HG03135 (cell line): ENCODE measurements at regions not wholly inside any gene's neighbourhood (a gene's known extent, or its start where the extent isn't known, plus 50 kb on each side); places are given as distances from the start of the nearest gene placed in this dataset.

ENCODE experiments used
- ATAC-seq: cut with Tn5 transposase; IDR thresholded peaks from one replicate; pipeline ENCODE4 v1.9.1; 2021; ENCODE audit warnings: mild to moderate bottlenecking, moderate library complexity; ENCODE audit not compliant: unreplicated experiment

DNA sequence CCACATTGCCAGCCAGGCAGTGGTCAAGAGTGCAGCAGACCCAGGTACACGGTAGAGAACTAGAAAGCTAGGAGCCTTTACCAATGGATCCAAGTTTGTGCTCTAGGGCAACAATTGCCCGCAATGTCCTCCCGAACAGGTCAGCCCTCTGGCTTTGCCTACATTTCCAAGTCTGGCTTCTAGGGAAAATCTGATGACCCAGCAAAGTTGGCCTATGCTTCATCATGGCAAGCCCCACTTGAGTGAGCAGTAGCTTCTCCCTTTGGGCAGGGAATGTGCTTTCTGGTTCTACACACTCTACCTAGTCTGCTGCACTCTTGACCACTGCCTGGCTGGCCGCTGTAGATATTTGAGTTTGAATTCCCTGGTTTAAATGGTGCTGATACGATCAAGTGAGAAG lies 361.6 kb upstream of the NR2F2 start:
- no peak for ATAC-seq

GRCh38 chr15:95970326-95970725 lies 360.2 kb upstream of the NR2F2 start:
- no peak for ATAC-seq

DNA sequence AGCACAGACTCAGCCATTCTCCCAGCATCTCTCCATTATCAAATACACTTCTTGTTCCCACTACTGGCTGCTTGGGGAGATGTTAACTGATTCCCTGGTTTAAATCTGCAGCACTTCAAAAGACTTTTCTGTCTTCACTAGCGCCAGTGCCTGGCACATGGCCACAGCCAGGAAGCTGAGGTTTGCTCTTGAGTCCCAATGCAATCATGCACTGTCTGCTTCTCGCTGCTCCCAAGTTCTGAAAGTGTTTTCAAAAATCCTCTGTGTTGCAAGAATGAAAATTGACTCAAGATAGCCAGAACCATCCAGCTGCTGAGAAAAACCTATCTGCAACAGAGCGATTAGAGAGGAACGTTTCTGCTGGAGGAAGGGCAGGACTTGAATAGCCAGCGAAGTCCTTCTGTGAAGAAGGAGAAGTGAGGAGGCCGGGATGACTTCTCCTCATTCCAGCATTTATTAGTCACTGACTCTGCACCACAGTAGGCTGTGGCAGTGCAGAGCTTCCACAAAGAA lies 358.4 kb upstream of the NR2F2 start:
- no peak for ATAC-seq

DNA sequence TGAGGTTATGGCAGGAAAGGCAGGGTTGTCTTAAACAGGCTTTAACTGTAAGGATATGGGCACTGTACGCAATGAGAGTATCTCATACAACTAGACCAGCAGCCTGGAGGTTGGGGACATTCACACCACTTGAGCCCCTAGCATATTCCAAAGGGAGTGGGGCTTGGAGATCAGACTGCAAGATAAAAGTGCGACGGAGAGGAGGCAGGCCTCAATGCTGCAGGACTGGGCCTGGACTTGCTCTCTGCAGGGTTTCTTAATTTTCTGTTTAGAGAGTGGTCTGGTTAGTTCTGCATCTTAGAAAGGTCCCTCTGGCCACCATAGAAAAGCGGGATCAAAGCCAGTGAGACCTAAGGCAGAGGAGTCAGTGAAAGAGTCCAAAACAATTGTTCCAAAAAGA lies 357.7 kb upstream of the NR2F2 start:
- no peak for ATAC-seq

GRCh38 chr15:95973566-95974256 lies 356.8 kb upstream of the NR2F2 start:
- ATAC-seq, result peak; percentile 58

GRCh38 chr15:95975212-95975611 lies 355.3 kb upstream of the NR2F2 start:
- ATAC-seq, result peak; percentile 45

GRCh38 chr15:95979286-95979685 lies 351.2 kb upstream of the NR2F2 start:
- ATAC-seq, result no peak

DNA sequence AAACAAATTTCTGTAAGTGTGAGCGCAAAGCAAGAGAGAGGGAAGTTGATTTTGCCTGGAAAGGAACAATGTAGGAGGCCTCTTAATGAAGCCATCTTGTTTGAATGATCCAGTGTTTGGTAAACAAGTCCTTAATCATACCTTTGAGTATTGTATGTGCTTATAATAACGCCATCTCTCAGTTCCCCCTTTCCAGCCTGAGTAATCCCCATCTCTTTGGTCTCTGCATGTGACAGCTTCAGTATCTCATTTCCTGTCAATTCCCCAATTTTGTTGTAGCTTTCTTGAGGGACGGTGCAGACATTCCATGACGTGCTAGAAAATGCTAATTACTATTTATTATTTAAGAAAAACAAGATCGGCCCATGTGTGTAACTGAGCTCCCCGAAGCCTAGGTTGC lies 349.3 kb upstream of the NR2F2 start:
- no peak for ATAC-seq

GRCh38 chr15:95987299-95987698 lies 343.2 kb upstream of the NR2F2 start:
- no peak for ATAC-seq

DNA sequence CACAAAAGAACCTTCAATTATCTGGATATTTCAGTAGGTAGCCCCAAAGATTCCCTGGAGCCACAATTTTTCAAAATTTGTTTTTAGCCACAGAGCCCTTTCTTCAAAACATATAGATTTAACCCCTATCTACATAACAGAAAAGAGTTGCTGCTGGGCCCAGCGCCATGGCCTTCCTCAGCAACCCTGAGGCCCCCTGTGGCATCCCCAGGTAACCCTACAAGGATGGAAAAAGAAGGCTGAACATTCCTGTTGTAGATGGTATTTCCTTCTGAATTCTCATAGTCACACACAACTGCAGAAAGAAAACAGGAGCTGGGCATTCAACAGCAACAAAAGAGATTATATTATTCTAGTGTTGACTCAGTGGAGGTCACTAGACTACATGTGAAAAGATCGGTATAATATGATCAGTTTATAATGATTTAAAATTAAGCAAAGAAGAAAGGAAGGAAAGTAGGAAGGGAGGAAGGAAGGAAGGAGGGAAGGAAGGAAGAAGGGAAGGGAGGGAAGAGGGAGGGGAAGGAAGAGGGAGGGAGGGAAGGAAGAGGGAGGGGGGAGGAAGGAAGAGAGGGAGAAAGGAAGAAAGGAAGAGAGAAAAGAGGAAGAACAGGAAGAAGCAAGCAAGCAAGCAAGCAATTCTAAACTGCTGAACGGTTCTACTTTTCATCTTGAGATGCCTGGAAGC lies 342.5 kb upstream of the NR2F2 start:
- ATAC-seq, result no peak

GRCh38 chr15:95988574-95988887 lies 342.0 kb upstream of the NR2F2 start:
- no peak for ATAC-seq

DNA sequence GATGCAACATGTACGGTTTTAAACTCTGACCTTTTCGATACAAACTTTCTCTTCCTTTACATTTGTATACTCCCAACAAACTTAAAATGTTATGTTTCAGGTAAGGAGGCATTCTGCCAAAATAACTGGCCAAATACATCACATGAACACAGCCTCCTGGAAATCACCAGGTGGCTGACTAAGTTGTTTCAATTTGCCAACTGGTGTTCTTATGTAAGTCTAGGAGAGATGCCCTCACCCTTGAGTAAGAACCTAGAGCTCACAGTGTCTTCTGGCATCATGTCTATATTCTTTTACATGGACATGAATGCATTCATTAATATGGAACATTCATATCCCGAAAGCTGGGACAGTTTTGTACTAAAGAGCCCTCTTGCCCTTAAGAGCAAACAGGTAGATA lies 341.1 kb upstream of the NR2F2 start:
- no peak for ATAC-seq

DNA sequence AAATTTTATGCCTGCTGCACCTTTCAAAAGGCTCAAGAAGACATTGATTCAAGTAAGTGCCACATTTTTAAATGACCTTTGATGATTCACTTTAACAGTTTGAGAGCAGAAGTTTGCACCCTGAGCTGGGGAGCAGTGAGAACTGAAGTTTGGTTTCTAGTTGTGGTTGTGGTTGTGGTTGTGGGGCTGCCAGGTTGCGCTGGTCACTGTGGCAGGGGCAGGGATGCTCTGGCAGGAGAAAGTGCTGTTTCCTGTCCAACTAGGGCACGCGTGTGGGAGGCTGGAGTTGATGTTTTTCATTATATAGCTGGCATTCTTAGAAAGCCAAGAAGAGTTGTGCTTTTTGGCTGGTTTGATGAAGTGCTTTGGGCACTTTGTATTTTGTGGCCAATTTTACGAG lies 339.7 kb upstream of the NR2F2 start:
- no peak for ATAC-seq

- ATAC-seq, result no peak
Observed at GRCh38 chr15:95994418-95994817, 336.1 kb upstream of the NR2F2 start.

DNA sequence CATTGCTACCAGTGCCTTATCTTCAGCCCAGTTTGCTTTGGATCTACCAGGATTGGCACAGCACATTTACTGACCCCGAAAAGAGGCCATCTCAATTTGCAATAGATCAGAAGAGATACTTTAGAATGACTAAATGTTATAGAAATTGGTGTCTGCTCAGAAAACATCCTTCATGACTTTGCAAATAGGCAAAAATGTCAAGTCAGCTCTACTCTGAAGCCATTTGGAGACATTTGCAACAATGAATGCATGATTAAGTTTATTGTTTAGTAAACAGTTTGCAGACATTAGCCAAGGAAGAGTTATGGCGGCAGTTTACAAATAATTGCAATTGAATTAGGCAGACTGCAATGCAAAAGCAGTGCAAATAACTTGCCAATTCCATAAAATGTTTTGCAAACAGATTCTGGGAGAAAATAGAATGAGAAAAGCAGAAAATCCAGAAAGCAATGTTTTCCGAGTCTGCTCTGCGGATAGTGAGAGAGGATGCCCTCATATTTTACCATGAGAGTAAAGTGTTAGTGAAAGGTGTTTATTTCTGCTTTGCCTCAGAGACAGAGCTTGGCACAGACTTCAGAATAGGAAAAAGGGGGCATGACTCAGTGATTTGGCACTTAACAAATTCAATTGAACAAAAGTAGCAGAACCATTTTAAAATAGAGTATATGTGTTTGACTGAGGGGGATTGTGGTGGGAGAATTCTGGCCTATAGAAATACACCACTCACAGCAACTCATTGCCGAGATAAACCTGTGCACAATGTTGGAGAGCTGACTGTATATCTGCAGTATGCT lies 334.9 kb upstream of the NR2F2 start:
- no peak for ATAC-seq

DNA sequence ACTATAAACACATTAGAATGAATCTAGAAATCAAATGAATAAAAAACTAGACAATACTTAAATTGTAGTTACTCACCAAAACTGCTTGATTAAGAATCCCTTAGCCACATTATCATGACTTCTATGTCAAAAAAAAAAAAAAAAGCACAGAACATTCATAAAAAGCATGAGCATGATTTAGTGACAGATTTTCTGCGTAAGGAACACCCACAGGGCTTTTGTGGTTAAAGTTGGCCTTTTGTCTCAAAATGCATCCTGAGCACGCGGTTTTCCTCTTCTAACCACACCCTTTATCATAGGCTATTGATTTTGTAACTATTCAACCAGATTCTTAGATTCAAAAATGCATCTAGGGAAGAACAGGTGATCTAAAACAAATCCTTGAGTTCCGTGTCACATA lies 334.0 kb upstream of the NR2F2 start:
- no peak for ATAC-seq

GRCh38 chr15:95998935-95999334 lies 331.6 kb upstream of the NR2F2 start:
- no peak for ATAC-seq

- ATAC-seq, result no peak
Observed at GRCh38 chr15:96002890-96003859, 327.3 kb upstream of the NR2F2 start.

GRCh38 chr15:96005906-96006305 lies 324.6 kb upstream of the NR2F2 start:
- no peak for ATAC-seq

- no peak for ATAC-seq
Observed at GRCh38 chr15:96011136-96011535, 319.4 kb upstream of the NR2F2 start.

DNA sequence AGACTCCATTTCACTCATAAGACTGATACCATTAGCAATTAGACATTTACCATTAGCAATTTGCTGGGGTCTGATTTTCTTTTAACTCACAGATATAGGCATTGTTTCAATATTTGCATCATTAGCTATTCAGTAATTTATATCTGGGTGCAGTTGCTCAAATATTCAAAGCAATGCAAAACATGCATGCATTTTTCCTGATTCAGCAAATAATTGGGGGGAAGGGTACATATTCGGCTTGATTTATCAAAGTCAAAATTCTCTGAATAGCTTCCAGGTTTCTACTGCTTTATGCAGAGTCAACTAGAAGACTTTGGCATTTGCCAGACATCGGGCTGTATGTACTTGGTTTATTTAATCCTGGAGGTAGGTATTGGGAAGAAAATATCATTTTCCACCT lies 315.6 kb upstream of the NR2F2 start:
- ATAC-seq, result no peak
